HEK293T (cell line): ENCODE measurements at regions not wholly inside any gene's neighbourhood (a gene's known extent, or its start where the extent isn't known, plus 50 kb on each side); places are given as distances from the start of the nearest gene placed in this dataset.

Source experiments
- CTCF ChIA-PET: fragments of 350-600 bp; formaldehyde crosslinking; extraction: SDS; loops from one replicate; lab custom pipeline; 2021; ENCODE audit warnings: antibody characterized with exemption, inconsistent platforms; lab: Yijun Ruan, JAX
- POLR2A ChIA-PET: fragments of 350-600 bp; formaldehyde crosslinking; extraction: SDS; loops from one replicate; lab custom pipeline; 2020; ENCODE audit warnings: antibody characterized with exemption, inconsistent platforms; lab: Yijun Ruan, JAX
- DNase-seq: peaks from one replicate; pipeline ENCODE4 v3.0.0; 2012; ENCODE audit warnings: mixed read lengths; ENCODE audit errors: extremely low spot score
- ARNT ChIP-seq: fragments of 450-650 bp; IDR thresholded peaks from 2 replicates; pipeline ENCODE4 v1.6.1; 2017; ENCODE audit warnings: mild to moderate bottlenecking
- BHLHE40 ChIP-seq: fragments of 450-650 bp; IDR thresholded peaks from 2 replicates; pipeline ENCODE4 v1.6.1; 2016; ENCODE audit warnings: mild to moderate bottlenecking, moderate library complexity, borderline replicate concordance
- CTBP1 ChIP-seq: fragments of 450-650 bp; IDR thresholded peaks from 2 replicates; pipeline ENCODE4 v1.6.1; 2016; ENCODE audit warnings: borderline replicate concordance
- ELF4 ChIP-seq: fragments of 450-650 bp; IDR thresholded peaks from 2 replicates; pipeline ENCODE4 v1.6.1; 2017; ENCODE audit warnings: antibody characterized with exemption
- FOXA1 ChIP-seq: fragments of 450-650 bp; IDR thresholded peaks from 2 replicates; pipeline ENCODE4 v1.6.1; 2016; ENCODE audit warnings: mild to moderate bottlenecking
- FOXK2 ChIP-seq: fragments of 450-650 bp; IDR thresholded peaks from 2 replicates; pipeline ENCODE4 v1.6.1; 2016; ENCODE audit warnings: mild to moderate bottlenecking
- FOXM1 ChIP-seq: fragments of 450-650 bp; IDR thresholded peaks from 2 replicates; pipeline ENCODE4 v1.6.1; 2017; ENCODE audit warnings: mild to moderate bottlenecking, borderline replicate concordance
- HDGF ChIP-seq: fragments of 450-650 bp; IDR thresholded peaks from 2 replicates; pipeline ENCODE4 v1.6.1; 2017; ENCODE audit warnings: antibody characterized with exemption, borderline replicate concordance
- L3MBTL2 ChIP-seq: fragments of 450-650 bp; conservative IDR thresholded peaks from 2 replicates; pipeline ENCODE4 v1.6.1; 2016; ENCODE audit warnings: mild to moderate bottlenecking
- LEF1 ChIP-seq: fragments of 450-650 bp; IDR thresholded peaks from 2 replicates; pipeline ENCODE4 v1.6.1; 2017; ENCODE audit warnings: mild to moderate bottlenecking, borderline replicate concordance
- NFRKB ChIP-seq: fragments of 450-650 bp; IDR thresholded peaks from 2 replicates; pipeline ENCODE4 v1.6.1; 2016; ENCODE audit warnings: mild to moderate bottlenecking, moderate library complexity
- PKNOX1 ChIP-seq: fragments of 450-650 bp; IDR thresholded peaks from 2 replicates; pipeline ENCODE4 v1.6.1; 2016
- SP1 ChIP-seq: fragments of 450-650 bp; IDR thresholded peaks from 2 replicates; pipeline ENCODE4 v1.6.1; 2017
- SUZ12 ChIP-seq: fragments of 450-650 bp; IDR thresholded peaks from 2 replicates; pipeline ENCODE4 v1.6.1; 2016; ENCODE audit warnings: mild to moderate bottlenecking
- TARDBP ChIP-seq: fragments of 450-650 bp; IDR thresholded peaks from 2 replicates; pipeline ENCODE4 v1.6.1; 2016
- ZNF384 ChIP-seq: fragments of 450-650 bp; IDR thresholded peaks from 2 replicates; pipeline ENCODE4 v1.6.1; 2016

GRCh38 chr10:57723305-57723704, 544.4 kb downstream of the IPMK start:
- ChIA-PET POLR2A (no interaction called here), CTCF (no interaction called here)
- TF ChIP-seq ARNT, result no peak
- TF ChIP-seq ELF4, result no peak
- TF ChIP-seq SUZ12, result no peak
- TF ChIP-seq HDGF, result no peak
- TF ChIP-seq LEF1, result no peak

GRCh38 chr10:57716884-57717283, 550.8 kb downstream of the IPMK start:
- TF ChIP-seq FOXA1, result no peak
- TF ChIP-seq L3MBTL2, result no peak
- no peak for TF ChIP-seq TARDBP
- no peak for TF ChIP-seq FOXM1
- TF ChIP-seq SUZ12, result no peak
- TF ChIP-seq SP1, result no peak
- no peak for TF ChIP-seq NFRKB
- no peak for TF ChIP-seq CTBP1
- TF ChIP-seq ZNF384, result no peak
- TF ChIP-seq PKNOX1, result no peak
- TF ChIP-seq BHLHE40, result no peak
- no peak for TF ChIP-seq ELF4
- TF ChIP-seq FOXK2, result no peak
- TF ChIP-seq HDGF, result no peak
- TF ChIP-seq LEF1, result no peak
- TF ChIP-seq ARNT, result no peak
- DNase-seq, result peak; percentile 5
- CTCF ChIA-PET, result interaction anchor here (0.9 kb wide), 1 partner anchor 347 kb away, joined by 3 read pairs; no protein-coding TSS in a partner anchor
- POLR2A ChIA-PET, result no interaction called here

More at GRCh38 chr10:57723305-57723704, 544.4 kb downstream of the IPMK start:
- no peak for DNase-seq

- DNase-seq, result no peak
- POLR2A ChIA-PET, result no interaction called here
- CTCF ChIA-PET, result no interaction called here
- no peak for TF ChIP-seq L3MBTL2
- TF ChIP-seq TARDBP, result no peak
- TF ChIP-seq SP1, result no peak
- no peak for TF ChIP-seq ZNF384
- no peak for TF ChIP-seq CTBP1
- TF ChIP-seq HDGF, result no peak
- TF ChIP-seq LEF1, result no peak
- no peak for TF ChIP-seq BHLHE40
- TF ChIP-seq PKNOX1, result no peak
- TF ChIP-seq SUZ12, result no peak
These were observed 552.5 kb downstream of the IPMK start for GRCh38 chr10:57715233-57715632.

GRCh38 chr10:57707300-57707658, 560.4 kb downstream of the IPMK start:
- POLR2A ChIA-PET, result no interaction called here
- DNase-seq, result no peak
- TF ChIP-seq PKNOX1 (no peak), HDGF (no peak), SP1 (no peak), ARNT (no peak), FOXA1 (no peak), ELF4 (no peak), NFRKB (no peak), LEF1 (no peak), TARDBP (no peak), SUZ12 (no peak)
- CTCF ChIA-PET, result no interaction called here

GRCh38 chr10:57706576-57707299, 561.0 kb downstream of the IPMK start:
- POLR2A ChIA-PET, result no interaction called here
- DNase-seq, result no peak
- CTCF ChIA-PET, result no interaction called here
- TF ChIP-seq HDGF (no peak), ZNF384 (no peak), PKNOX1 (no peak), BHLHE40 (no peak), NFRKB (no peak), CTBP1 (no peak), FOXA1 (no peak), TARDBP (no peak), L3MBTL2 (no peak), ELF4 (no peak), FOXK2 (no peak), ARNT (no peak), SP1 (no peak), SUZ12 (no peak), FOXM1 (no peak), LEF1 (no peak)

- TF ChIP-seq ELF4 (no peak), L3MBTL2 (no peak), HDGF (no peak), FOXA1 (no peak), LEF1 (no peak), ZNF384 (no peak), SP1 (no peak)
- no peak for DNase-seq
- CTCF ChIA-PET, result no interaction called here
- POLR2A ChIA-PET, result no interaction called here
These were observed 561.7 kb downstream of the IPMK start for GRCh38 chr10:57706016-57706415.
